AG09309 (cell line): ENCODE measurements at regions not wholly inside any gene's neighbourhood (a gene's known extent, or its start where the extent isn't known, plus 50 kb on each side); places are given as distances from the start of the nearest gene placed in this dataset.
"Not testable (repeated sequence)": the region's sequence is repeated elsewhere in the genome, so short reads cannot be mapped to it uniquely, and the experiment has no call there.

ENCODE experiments used
- DNase-seq: peaks from one replicate; pipeline ENCODE4 v3.0.0-alpha.2; 2010; ENCODE audit warnings: low read depth
- H3K4me3 ChIP-seq: 2 replicates; pipeline ENCODE4 v1.5.1; 2011; ENCODE audit warnings: mild to moderate bottlenecking, low read depth, low read length, moderate library complexity; ENCODE audit not compliant: control insufficient read depth
- TF ChIP-seq, protein P1 (sequence below): IDR thresholded peaks from 2 replicates; pipeline ENCODE4 v1.5.1; 2011; ENCODE audit warnings: mild to moderate bottlenecking, low read depth, low read length, inconsistent platforms; ENCODE audit not compliant: insufficient read depth, control insufficient read depth; ENCODE audit errors: missing control alignments

- no peak for DNase-seq
- TF ChIP-seq, protein P1, sequence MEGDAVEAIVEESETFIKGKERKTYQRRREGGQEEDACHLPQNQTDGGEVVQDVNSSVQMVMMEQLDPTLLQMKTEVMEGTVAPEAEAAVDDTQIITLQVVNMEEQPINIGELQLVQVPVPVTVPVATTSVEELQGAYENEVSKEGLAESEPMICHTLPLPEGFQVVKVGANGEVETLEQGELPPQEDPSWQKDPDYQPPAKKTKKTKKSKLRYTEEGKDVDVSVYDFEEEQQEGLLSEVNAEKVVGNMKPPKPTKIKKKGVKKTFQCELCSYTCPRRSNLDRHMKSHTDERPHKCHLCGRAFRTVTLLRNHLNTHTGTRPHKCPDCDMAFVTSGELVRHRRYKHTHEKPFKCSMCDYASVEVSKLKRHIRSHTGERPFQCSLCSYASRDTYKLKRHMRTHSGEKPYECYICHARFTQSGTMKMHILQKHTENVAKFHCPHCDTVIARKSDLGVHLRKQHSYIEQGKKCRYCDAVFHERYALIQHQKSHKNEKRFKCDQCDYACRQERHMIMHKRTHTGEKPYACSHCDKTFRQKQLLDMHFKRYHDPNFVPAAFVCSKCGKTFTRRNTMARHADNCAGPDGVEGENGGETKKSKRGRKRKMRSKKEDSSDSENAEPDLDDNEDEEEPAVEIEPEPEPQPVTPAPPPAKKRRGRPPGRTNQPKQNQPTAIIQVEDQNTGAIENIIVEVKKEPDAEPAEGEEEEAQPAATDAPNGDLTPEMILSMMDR: no peak
- no peak overlapping the region for H3K4me3 ChIP-seq
Observed at GRCh38 chr2:17460371-17461086, 57.7 kb downstream of the RAD51AP2 start.

DNA sequence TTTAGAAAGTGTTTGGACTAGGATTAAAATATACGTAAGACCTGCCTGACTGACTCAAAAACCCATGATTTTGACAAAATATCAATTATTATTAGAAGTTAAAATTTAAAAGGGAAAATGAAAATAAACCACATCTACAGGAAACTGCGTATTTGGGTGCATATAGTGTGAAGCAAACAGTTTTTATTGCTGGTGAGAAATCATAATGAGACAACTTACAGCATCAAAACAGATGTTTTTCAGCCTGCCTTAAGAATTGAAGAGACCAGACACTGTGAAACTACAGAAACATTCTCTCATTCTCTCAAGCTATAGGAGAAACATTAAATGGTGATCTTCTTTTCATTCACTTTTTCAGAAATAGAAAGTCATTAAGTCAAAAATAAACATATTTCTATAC, 62.9 kb downstream of the RAD51AP2 start:
- DNase-seq: no peak
- no peak overlapping the region for H3K4me3 ChIP-seq
- TF ChIP-seq, protein P1: no peak

DNA sequence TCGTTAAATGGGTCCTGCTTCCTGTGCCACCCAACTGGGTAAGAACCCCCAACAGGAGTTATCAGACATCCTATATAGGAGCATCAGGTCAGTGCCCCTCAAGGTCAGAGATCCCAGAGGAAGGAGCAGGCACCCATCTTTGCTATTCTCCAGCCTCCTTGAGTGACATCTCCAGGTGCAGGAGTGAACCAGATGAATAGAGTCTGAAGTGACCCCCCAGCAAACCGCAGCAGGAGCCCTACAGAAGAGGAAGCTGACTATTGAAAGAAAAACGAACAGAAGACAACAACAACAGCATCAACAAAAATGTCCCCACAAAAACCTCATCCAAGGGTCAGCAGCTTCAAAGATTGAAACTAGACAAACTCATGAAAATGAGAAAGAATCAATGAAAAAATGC, 72.0 kb downstream of the RAD51AP2 start:
- not testable (repeated sequence) for DNase-seq, H3K4me3 ChIP-seq

GRCh38 chr2:17445744-17446143, 72.5 kb downstream of the RAD51AP2 start:
- no peak for DNase-seq
- no peak overlapping the region for H3K4me3 ChIP-seq
- TF ChIP-seq, protein P1: no peak

DNA sequence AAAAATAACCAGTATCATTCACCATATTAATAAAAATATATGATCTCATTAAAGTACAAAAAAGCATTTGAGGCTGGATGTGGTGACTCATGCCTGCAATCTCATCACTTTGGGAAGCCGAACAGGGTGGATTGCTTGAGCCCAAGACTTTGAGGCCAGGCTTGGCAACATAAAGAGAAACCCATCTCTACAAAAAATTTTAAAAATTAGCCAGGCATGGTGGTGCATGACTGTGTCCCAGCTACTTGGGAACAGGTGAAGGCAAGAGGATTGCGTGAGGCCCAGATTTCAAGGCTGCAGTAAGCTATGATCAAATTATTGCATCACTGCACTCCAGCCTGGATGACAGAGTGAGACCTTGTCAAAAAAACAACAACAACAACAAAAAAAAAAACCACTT, 75.9 kb downstream of the RAD51AP2 start:
- no peak overlapping the region for H3K4me3 ChIP-seq
- TF ChIP-seq, protein P1: no peak
- DNase-seq: no peak

DNA sequence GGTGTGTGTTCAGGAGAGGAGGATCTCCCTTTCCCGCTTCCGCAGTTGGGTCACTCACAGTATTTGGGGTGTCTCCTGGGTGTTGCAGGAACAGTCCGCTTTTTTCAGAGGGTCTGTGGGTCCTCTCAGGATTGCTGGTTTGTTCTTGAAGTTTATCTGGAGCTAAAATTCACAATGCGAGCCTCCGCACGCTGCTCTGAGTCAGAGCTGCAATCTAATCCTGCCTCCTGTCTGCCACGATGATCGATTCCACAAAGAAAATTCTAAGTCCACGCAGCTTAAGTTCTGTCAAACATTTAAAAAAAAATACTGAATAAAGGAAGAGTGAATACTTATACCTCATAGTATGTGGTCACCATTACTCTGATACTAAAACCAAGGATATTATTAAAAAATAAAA, 76.5 kb downstream of the RAD51AP2 start:
- DNase-seq: no peak
- TF ChIP-seq, protein P1: no peak
- H3K4me3 ChIP-seq: no peak overlapping the region

- TF ChIP-seq, protein P1: no peak
- no peak for DNase-seq
- no peak overlapping the region for H3K4me3 ChIP-seq
Observed at GRCh38 chr2:17441055-17441771, 77.0 kb downstream of the RAD51AP2 start.
